Chondrocyte (in vitro differentiated cells): ENCODE measurements at regions not wholly inside any gene's neighbourhood (a gene's known extent, or its start where the extent isn't known, plus 50 kb on each side); places are given as distances from the start of the nearest gene placed in this dataset.

ENCODE experiments used
- DNase-seq: peaks from one replicate; pipeline ENCODE4 v3.0.0; 2021; ENCODE audit warnings: mixed read lengths, low spot score
- H3K27ac Mint-ChIP-seq: one replicate; pipeline ENCODE4 v1.8.0; 2021; ENCODE audit warnings: mild to moderate bottlenecking, moderate library complexity, mixed read lengths; ENCODE audit not compliant: unreplicated experiment
- H3K27me3 Mint-ChIP-seq: 2 replicates; pipeline ENCODE4 v1.8.0; 2021; ENCODE audit warnings: low read depth, mixed read lengths
- H3K36me3 Mint-ChIP-seq: 2 replicates; pipeline ENCODE4 v1.8.0; 2021; ENCODE audit warnings: low read depth, mixed read lengths
- H3K4me1 Mint-ChIP-seq: 2 replicates; pipeline ENCODE4 v1.8.0; 2021; ENCODE audit warnings: low read depth, mild to moderate bottlenecking, mixed read lengths
- H3K4me3 Mint-ChIP-seq: one replicate; pipeline ENCODE4 v1.8.0; 2021; ENCODE audit warnings: mild to moderate bottlenecking, moderate library complexity, mixed read lengths; ENCODE audit not compliant: unreplicated experiment
- H3K9me3 Mint-ChIP-seq: 2 replicates; pipeline ENCODE4 v1.8.0; 2021; ENCODE audit warnings: low read depth, mixed read lengths
- CTCF ChIP-seq: fragments of 200-600 bp; sonication (generic); IDR thresholded peaks from 2 replicates; pipeline ENCODE4 v1.5.0; 2021; ENCODE audit warnings: antibody characterized with exemption, mild to moderate bottlenecking, moderate library complexity

GRCh38 chr11:45446434-45446833, 160.3 kb upstream of the SYT13 start:
- no peaks in the 10 kb centered on the region for H3K36me3 Mint-ChIP-seq
- no peaks in the 10 kb centered on the region for H3K4me1 Mint-ChIP-seq
- no peak for DNase-seq
- H3K4me3 Mint-ChIP-seq, result no peak overlapping the region
- H3K9me3 Mint-ChIP-seq, result no peaks in the 10 kb centered on the region
- no peak overlapping the region for H3K27ac Mint-ChIP-seq
- H3K27me3 Mint-ChIP-seq, result peaks cover 59% of the 10 kb centered on the region
- TF ChIP-seq CTCF, result no peak

GRCh38 chr11:45444796-45445195, 158.7 kb upstream of the SYT13 start:
- Mint-ChIP-seq H3K27ac (no peak overlapping the region), H3K36me3 (peaks cover 2% of the 10 kb centered on the region), H3K27me3 (peaks cover 69% of the 10 kb centered on the region), H3K4me3 (no peak overlapping the region), H3K4me1 (no peaks in the 10 kb centered on the region), H3K9me3 (peaks cover 4% of the 10 kb centered on the region)
- no peak for DNase-seq
- no peak for TF ChIP-seq CTCF

GRCh38 chr11:45440111-45440510, 154.0 kb upstream of the SYT13 start:
- peaks cover 5% of the 10 kb centered on the region for H3K36me3 Mint-ChIP-seq
- no peaks in the 10 kb centered on the region for H3K4me1 Mint-ChIP-seq
- peaks cover 61% of the 10 kb centered on the region for H3K27me3 Mint-ChIP-seq
- no peak overlapping the region for H3K4me3 Mint-ChIP-seq
- no peak for TF ChIP-seq CTCF
- peaks cover 10% of the 10 kb centered on the region for H3K9me3 Mint-ChIP-seq
- H3K27ac Mint-ChIP-seq, result no peak overlapping the region
- no peak for DNase-seq

- Mint-ChIP-seq H3K4me1 (no peaks in the 10 kb centered on the region), H3K27me3 (peaks cover 59% of the 10 kb centered on the region), H3K4me3 (no peak overlapping the region), H3K9me3 (peaks cover 10% of the 10 kb centered on the region), H3K27ac (no peak overlapping the region), H3K36me3 (peaks cover 5% of the 10 kb centered on the region)
- no peak for DNase-seq
- no peak for TF ChIP-seq CTCF
These were observed 150.8 kb upstream of the SYT13 start for GRCh38 chr11:45436966-45437365.

- no peak for TF ChIP-seq CTCF
- Mint-ChIP-seq H3K27ac (no peak overlapping the region), H3K9me3 (peaks cover 10% of the 10 kb centered on the region), H3K27me3 (peaks cover 53% of the 10 kb centered on the region), H3K36me3 (peaks cover 5% of the 10 kb centered on the region), H3K4me3 (no peak overlapping the region), H3K4me1 (no peaks in the 10 kb centered on the region)
- no peak for DNase-seq
These were observed 150.0 kb upstream of the SYT13 start for GRCh38 chr11:45436118-45436517.
